ENCODE measurements at regions not wholly inside any gene's neighbourhood (a gene's known extent, or its start where the extent isn't known, plus 50 kb on each side); places are given as distances from the start of the nearest gene placed in this dataset.

DNA sequence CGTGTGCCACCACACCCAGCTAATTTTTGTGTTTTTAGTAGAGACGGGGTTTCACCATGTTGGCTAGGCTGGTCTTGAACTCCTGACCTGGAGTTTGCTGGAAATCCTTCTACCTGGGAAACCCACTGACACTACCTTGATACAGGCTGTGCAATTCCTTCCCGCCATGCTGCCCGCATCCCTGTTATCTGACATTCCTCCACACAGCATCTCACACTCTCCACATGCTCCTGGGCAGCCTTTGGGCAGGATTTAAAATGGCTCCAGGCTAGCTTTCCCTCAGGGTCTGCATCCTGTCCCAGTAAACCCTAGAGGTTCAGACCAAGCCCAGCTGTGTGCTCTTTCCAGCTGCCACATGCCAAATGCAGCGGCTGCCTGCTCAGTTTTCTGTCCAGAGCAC, 319.5 kb upstream of the CXCR4 start:
- peaks cover 0 to 1% (median 0%) of the 10 kb centered on the region in 7 donors for H3K9me3 Mint-ChIP-seq
- Histone ChIP-seq H3K27ac (ENCODE audit: low read depth in 1 of 2, low read length in 2 of 2) (no peak overlapping the region), H3K9ac (ENCODE audit: insufficient read depth, low read length, poor library complexity, severe bottlenecking) (no peak overlapping the region), H3K27me3 (ENCODE audit: control insufficient read depth in 2 of 2, insufficient read depth in 2 of 2, low read length in 2 of 2) (peaks cover 0 to 3% of the 10 kb centered on the region in 2 donors), H4K20me1 (ENCODE audit: insufficient read depth, low read length) (no peaks in the 10 kb centered on the region), H3K79me2 (ENCODE audit: insufficient read depth, low read length) (no peaks in the 10 kb centered on the region), H2AFZ (ENCODE audit: insufficient read depth, low read depth, low read length, poor library complexity, severe bottlenecking) (no peak overlapping the region), H3K36me3 (replicated peaks in 1 of 2; ENCODE audit: control insufficient read depth in 1 of 2, insufficient read depth in 2 of 2, low read length in 2 of 2) (no peaks in the 10 kb centered on the region), H3K4me1 (ENCODE audit: control insufficient read depth in 1 of 2, insufficient read depth in 2 of 2, low read length in 2 of 2) (no peaks in the 10 kb centered on the region), H3K4me2 (replicated peaks; ENCODE audit: extremely low read depth, low read length, poor library complexity, severe bottlenecking) (no peak overlapping the region), H3K4me3 (replicated peaks in 1 of 3; ENCODE audit: low read depth in 2 of 3, low read length in 3 of 3) (no peak overlapping the region), H3K9me3 (replicated peaks in 1 of 2; ENCODE audit: control insufficient read depth in 1 of 2, insufficient read depth in 1 of 2, low read length in 2 of 2) (no peaks in the 10 kb centered on the region)
- intact Hi-C loops (cut with micrococcal nuclease): no loop called here
- no peak overlapping the region for H3K27ac Mint-ChIP-seq
- H3K4me3 Mint-ChIP-seq: no peak overlapping the region
- no peak for DNase-seq
- 100% methylated on average over 2 of the region's 5 CpGs for WGBS (ENCODE audit: insufficient coverage)
- no peak for TF ChIP-seq CTCF (IDR thresholded peaks at IDR 0.05)
- H3K36me3 Mint-ChIP-seq: no peaks in the 10 kb centered on the region
- peaks cover 1 to 2% (median 1%) of the 10 kb centered on the region in 3 donors for H3K27me3 Mint-ChIP-seq (ENCODE audit: low read depth in 3 of 3)
- no peaks in the 10 kb centered on the region for H3K4me1 Mint-ChIP-seq

GRCh38 chr2:136436936-136437335, 319.0 kb upstream of the CXCR4 start:
- TF ChIP-seq CTCF (IDR thresholded peaks at IDR 0.05): no peak
- 70% methylated on average over 2 of the region's 5 CpGs for WGBS (ENCODE audit: insufficient coverage)
- H3K27ac Mint-ChIP-seq: no peak overlapping the region
- Histone ChIP-seq H3K4me2 (replicated peaks; ENCODE audit: extremely low read depth, low read length, poor library complexity, severe bottlenecking) (no peak overlapping the region), H4K20me1 (ENCODE audit: insufficient read depth, low read length) (no peaks in the 10 kb centered on the region), H3K27ac (ENCODE audit: low read depth in 1 of 2, low read length in 2 of 2) (no peak overlapping the region), H2AFZ (ENCODE audit: insufficient read depth, low read depth, low read length, poor library complexity, severe bottlenecking) (no peak overlapping the region), H3K79me2 (ENCODE audit: insufficient read depth, low read length) (no peaks in the 10 kb centered on the region), H3K36me3 (replicated peaks in 1 of 2; ENCODE audit: control insufficient read depth in 1 of 2, insufficient read depth in 2 of 2, low read length in 2 of 2) (no peaks in the 10 kb centered on the region), H3K9me3 (replicated peaks in 1 of 2; ENCODE audit: control insufficient read depth in 1 of 2, insufficient read depth in 1 of 2, low read length in 2 of 2) (no peaks in the 10 kb centered on the region), H3K9ac (ENCODE audit: insufficient read depth, low read length, poor library complexity, severe bottlenecking) (no peak overlapping the region), H3K27me3 (ENCODE audit: control insufficient read depth in 2 of 2, insufficient read depth in 2 of 2, low read length in 2 of 2) (peaks cover 0 to 3% of the 10 kb centered on the region in 2 donors), H3K4me3 (replicated peaks in 1 of 3; ENCODE audit: low read depth in 2 of 3, low read length in 3 of 3) (no peak overlapping the region), H3K4me1 (ENCODE audit: control insufficient read depth in 1 of 2, insufficient read depth in 2 of 2, low read length in 2 of 2) (no peaks in the 10 kb centered on the region)
- H3K27me3 Mint-ChIP-seq (ENCODE audit: low read depth in 3 of 3): peaks cover 1 to 2% (median 1%) of the 10 kb centered on the region in 3 donors
- H3K9me3 Mint-ChIP-seq: peaks cover 0 to 1% (median 0%) of the 10 kb centered on the region in 7 donors
- no peak overlapping the region for H3K4me3 Mint-ChIP-seq
- no peak for DNase-seq
- no peaks in the 10 kb centered on the region for H3K4me1 Mint-ChIP-seq
- intact Hi-C loops (cut with micrococcal nuclease): no loop called here
- no peaks in the 10 kb centered on the region for H3K36me3 Mint-ChIP-seq
